IMR-90 (cell line): ENCODE measurements at regions not wholly inside any gene's neighbourhood (a gene's known extent, or its start where the extent isn't known, plus 50 kb on each side); places are given as distances from the start of the nearest gene placed in this dataset.

Experiments
- ATAC-seq: fragments of 200-7000 bp; cut with Tn5 transposase; 2 replicates; pipeline ENCODE4 v1.9.1; 2020; ENCODE audit warnings: low read depth, mild to moderate bottlenecking, moderate library complexity
- BruUV-seq: library from RNA; stranded (reverse); fragments of 400-500 nt; replicated peaks from 2 replicates; lab custom pipeline; 2021; lab: Mats Ljungman, UMichigan
- CTCF ChIA-PET: fragments of 300-600 bp; formaldehyde crosslinking; extraction: SDS; loops from one replicate; lab custom pipeline; 2021; ENCODE audit warnings: antibody characterized with exemption; lab: Yijun Ruan, JAX
- POLR2A ChIA-PET: fragments of 300-600 bp; sonication (Branson Sonifier 250); formaldehyde crosslinking; loops from one replicate; lab custom pipeline; 2022; ENCODE audit warnings: antibody characterized with exemption; ENCODE audit not compliant: unreplicated experiment; lab: Charles Lee
- DNase-seq: peaks from one replicate; pipeline ENCODE4 v3.0.0; 2013
- H2AFZ ChIP-seq: replicated peaks from 2 replicates; pipeline ENCODE3; 2013; ENCODE audit warnings: low read length, mild to moderate bottlenecking; ENCODE audit not compliant: poor library complexity
- H2AK5ac ChIP-seq: 2 replicates; pipeline ENCODE4 v1.6.1; 2013; ENCODE audit warnings: low read depth, low read length, inconsistent platforms
- H2AK9ac ChIP-seq: replicated peaks from 2 replicates; pipeline ENCODE3; 2013; ENCODE audit warnings: mild to moderate bottlenecking, low read depth, low read length, moderate library complexity; ENCODE audit not compliant: poor library complexity
- H2BK120ac ChIP-seq: 2 replicates; pipeline ENCODE4 v1.6.1; 2013; ENCODE audit warnings: low read depth, low read length, inconsistent platforms
- H2BK15ac ChIP-seq: 3 replicates; pipeline ENCODE4 v1.6.1; 2013; ENCODE audit warnings: low read depth, low read length, inconsistent platforms
- H2BK20ac ChIP-seq: 2 replicates; pipeline ENCODE4 v1.6.1; 2013; ENCODE audit warnings: low read depth, mild to moderate bottlenecking, inconsistent platforms, low read length, moderate library complexity
- H2BK5ac ChIP-seq: 2 replicates; pipeline ENCODE4 v1.6.1; 2013; ENCODE audit warnings: mild to moderate bottlenecking, low read depth, low read length, inconsistent platforms; ENCODE audit not compliant: poor library complexity, severe bottlenecking
- H3K14ac ChIP-seq: replicated peaks from 2 replicates; pipeline ENCODE4 v1.6.1; 2013; ENCODE audit warnings: low read depth, low read length, inconsistent platforms
- H3K18ac ChIP-seq: 2 replicates; pipeline ENCODE4 v1.6.1; 2013; ENCODE audit warnings: low read depth, low read length, control low read depth
- H3K23ac ChIP-seq: 2 replicates; pipeline ENCODE4 v1.6.1; 2013; ENCODE audit warnings: low read depth, low read length, inconsistent platforms
- H3K27ac ChIP-seq: 2 replicates; pipeline ENCODE4 v1.5.1; 2013; ENCODE audit warnings: mild to moderate bottlenecking, control low read depth, low read length; ENCODE audit not compliant: insufficient read depth
- H3K27me3 ChIP-seq: 2 replicates; pipeline ENCODE4 v1.6.1; 2013; ENCODE audit warnings: low read length; ENCODE audit not compliant: control insufficient read depth, insufficient read depth
- H3K36me3 ChIP-seq: 2 replicates; pipeline ENCODE4 v1.6.1; 2013; ENCODE audit warnings: low read length, mixed read lengths; ENCODE audit not compliant: control insufficient read depth, insufficient read depth
- H3K4ac ChIP-seq: 2 replicates; pipeline ENCODE4 v1.6.1; 2013; ENCODE audit warnings: low read depth, low read length, inconsistent platforms
- H3K4me1 ChIP-seq: 2 replicates; pipeline ENCODE4 v1.6.1; 2013; ENCODE audit warnings: low read length, mixed read lengths; ENCODE audit not compliant: control insufficient read depth, insufficient read depth
- H3K4me2 ChIP-seq: 2 replicates; pipeline ENCODE4 v1.6.1; 2013; ENCODE audit warnings: low read depth, mild to moderate bottlenecking, control low read depth, low read length, moderate library complexity
- H3K4me3 ChIP-seq: 2 replicates; pipeline ENCODE4 v1.5.1; 2013; ENCODE audit warnings: low read depth, mild to moderate bottlenecking, control low read depth, low read length, moderate library complexity; ENCODE audit not compliant: insufficient read depth
- H3K56ac ChIP-seq: 2 replicates; pipeline ENCODE4 v1.6.1; 2013; ENCODE audit warnings: low read length, inconsistent platforms; ENCODE audit not compliant: insufficient read depth; ENCODE audit errors: extremely low read depth
- H3K79me1 ChIP-seq, 2 experiments: 2 replicates each; pipeline ENCODE4 v1.6.1; 2013; ENCODE audit warnings: low read length in 2 of 2, inconsistent platforms in 1 of 2, low read depth in 1 of 2
- H3K9ac ChIP-seq: 2 replicates; pipeline ENCODE4 v1.6.1; 2013; ENCODE audit warnings: low read depth, low read length, control low read depth
- H3K9me1 ChIP-seq: 2 replicates; pipeline ENCODE4 v1.6.1; 2013; ENCODE audit warnings: low read length, inconsistent platforms; ENCODE audit not compliant: insufficient read depth
- H3K9me3 ChIP-seq: 2 replicates; pipeline ENCODE4 v1.6.1; 2013; ENCODE audit warnings: low read length; ENCODE audit not compliant: control insufficient read depth, insufficient read depth
- H4K20me1 ChIP-seq: 2 replicates; pipeline ENCODE4 v1.6.1; 2013; ENCODE audit warnings: low read length, inconsistent platforms; ENCODE audit not compliant: insufficient read depth
- H4K5ac ChIP-seq: 2 replicates; pipeline ENCODE4 v1.6.1; 2013; ENCODE audit warnings: mild to moderate bottlenecking, low read depth, low read length, control low read depth
- H4K8ac ChIP-seq, 2 experiments: 2 replicates each; pipeline ENCODE4 v1.6.1; 2013; ENCODE audit warnings: low read depth in 2 of 2, low read length in 2 of 2, control low read depth in 1 of 2, inconsistent platforms in 1 of 2
- H4K91ac ChIP-seq: 2 replicates; pipeline ENCODE4 v1.6.1; 2013; ENCODE audit warnings: low read depth, low read length, inconsistent platforms; ENCODE audit not compliant: insufficient read depth
- CEBPB ChIP-seq: IDR thresholded peaks from 2 replicates; pipeline ENCODE4 v1.6.1; 2012; ENCODE audit warnings: low read depth, low read length, improper control_type of control experiment
- CHD1 ChIP-seq: IDR thresholded peaks from 2 replicates; pipeline ENCODE4 v1.6.1; 2012; ENCODE audit warnings: low read depth, low read length, improper control_type of control experiment
- FOS ChIP-seq: fragments of 150-350 bp; IDR thresholded peaks from 2 replicates; pipeline ENCODE4 v1.6.1; 2016; ENCODE audit warnings: low read depth, low read length
- MAZ ChIP-seq: IDR thresholded peaks from 2 replicates; pipeline ENCODE4 v1.6.1; 2012; ENCODE audit warnings: low read depth, mild to moderate bottlenecking, low read length, improper control_type of control experiment, moderate library complexity, borderline replicate concordance
- MXI1 ChIP-seq: IDR thresholded peaks from 2 replicates; pipeline ENCODE4 v1.6.1; 2012; ENCODE audit warnings: low read depth, mild to moderate bottlenecking, low read length, moderate library complexity, borderline replicate concordance
- NFE2L2 ChIP-seq: fragments of 150-350 bp; IDR thresholded peaks from 2 replicates; pipeline ENCODE4 v1.6.1; 2016; ENCODE audit warnings: low read depth, mild to moderate bottlenecking, low read length
- POLR2A ChIP-seq: IDR thresholded peaks from 2 replicates; pipeline ENCODE4 v1.6.1; 2012; ENCODE audit warnings: mild to moderate bottlenecking, low read depth, low read length
- RAD21 ChIP-seq: IDR thresholded peaks from 2 replicates; pipeline ENCODE4 v1.6.1; 2012; ENCODE audit warnings: low read length, improper control_type of control experiment
- RCOR1 ChIP-seq: IDR thresholded peaks from 2 replicates; pipeline ENCODE4 v1.6.1; 2012; ENCODE audit warnings: mild to moderate bottlenecking, low read length, improper control_type of control experiment; ENCODE audit not compliant: insufficient replicate concordance
- RFX5 ChIP-seq: IDR thresholded peaks from 2 replicates; pipeline ENCODE4 v1.8.0; 2012; ENCODE audit warnings: low read depth, mild to moderate bottlenecking, low read length, moderate library complexity
- SMC3 ChIP-seq: fragments of 150-350 bp; IDR thresholded peaks from 2 replicates; pipeline ENCODE4 v1.6.1; 2016; ENCODE audit warnings: low read depth, mild to moderate bottlenecking, antibody characterized with exemption, low read length, moderate library complexity
- WGBS, 2 experiments: methylation state at CpG; one replicate each; pipeline versions ENCODE4 v1.1.5 to v1.1.7; 2013; ENCODE audit warnings: missing lambda C conversion rate in 2 of 2; ENCODE audit not compliant: insufficient read length in 1 of 2; ENCODE audit errors: extremely low coverage in 2 of 2; 5-methylcytosine and 5-hydroxymethylcytosine counted together
- dilution Hi-C: fragments of 300-500 bp; cut with HindIII; formaldehyde crosslinking; loops from one replicate; pipeline ENCODE4 v1.14.3; 2018; ENCODE audit warnings: low sequenced_read_pairs; ENCODE audit not compliant: unreplicated experiment
- in situ Hi-C: fragments of 300-500 bp; cut with MboI; formaldehyde crosslinking; loops from 3 replicates; pipeline ENCODE4 v1.14.3; 2019; ENCODE audit warnings: low sequenced_read_pairs, inconsistent platforms, mixed read lengths
- intact Hi-C: fragments of 100-400 bp; cut with micrococcal nuclease; formaldehyde crosslinking; loops from 2 replicates; pipeline ENCODE4 v1.10.0; 2022
- TF ChIP-seq, protein P1 (sequence below): fragments of 150-350 bp; IDR thresholded peaks from 2 replicates; pipeline ENCODE4 v1.6.1; 2017; ENCODE audit warnings: mild to moderate bottlenecking, antibody characterized with exemption, low read length, low read depth
- TF ChIP-seq, protein P2 (sequence below): conservative IDR thresholded peaks from 2 replicates; pipeline ENCODE4 v1.5.1; 2012; ENCODE audit warnings: mild to moderate bottlenecking, low read depth, low read length, improper control_type of control experiment

DNA sequence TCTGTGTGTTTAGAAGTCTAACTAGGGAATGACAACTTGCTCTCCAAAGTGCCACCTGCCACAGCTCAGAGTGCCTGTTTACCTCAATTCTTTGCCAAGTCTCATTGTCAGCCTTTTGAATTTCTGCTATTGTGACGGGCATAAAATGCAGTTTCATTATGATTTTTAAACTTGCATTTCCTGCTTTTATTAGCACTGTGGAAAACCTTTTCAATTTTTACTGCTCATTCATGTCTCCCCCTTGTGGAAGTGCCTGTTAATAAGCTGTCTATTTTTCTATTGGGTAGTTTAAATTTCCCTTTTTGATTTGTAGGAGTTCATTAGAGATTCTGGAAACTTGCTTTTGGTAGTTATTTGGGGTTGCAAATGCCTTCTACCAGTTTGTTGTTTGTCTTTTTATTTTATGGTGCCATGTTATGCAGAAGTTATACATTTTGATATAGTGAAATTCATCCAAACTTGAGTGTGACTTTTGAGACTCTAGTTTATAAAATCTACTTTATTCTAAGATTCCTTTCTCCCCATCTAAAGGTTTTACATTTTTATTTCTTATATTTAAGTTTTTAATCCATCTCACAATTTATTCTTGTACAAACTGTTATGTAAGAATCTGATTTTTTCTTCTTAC lies 53.9 kb upstream of the FRMD4B start:
- Histone ChIP-seq H2AFZ (no peak overlapping the region), H2BK5ac (no peak overlapping the region), H3K18ac (no peak overlapping the region), H3K27ac (no peak overlapping the region), H3K4me1 (peaks cover 4% of the 10 kb centered on the region; the same call in 1 of the 2 replicates), H4K91ac (no peak overlapping the region), H4K8ac (no peak overlapping the region), H4K20me1 (no peaks in the 10 kb centered on the region), H3K4me3 (no peak overlapping the region), H3K9ac (no peak overlapping the region), H2BK15ac (no peak overlapping the region), H3K79me1 (no peaks in the 10 kb centered on the region), H3K14ac (no peak overlapping the region), H2AK5ac (no peak overlapping the region), H3K27me3 (no peaks in the 10 kb centered on the region), H3K9me3 (no peaks in the 10 kb centered on the region), H2BK120ac (no peak overlapping the region), H3K9me1 (no peaks in the 10 kb centered on the region), H2AK9ac (no peak overlapping the region), H3K56ac (no peak overlapping the region), H3K4me2 (no peak overlapping the region), H3K23ac (no peak overlapping the region), H4K5ac (no peak overlapping the region), H2BK20ac (no peak overlapping the region), H3K36me3 (no peaks in the 10 kb centered on the region), H3K4ac (no peak overlapping the region)
- ChIA-PET POLR2A (interaction anchor here (0.6 kb wide), 1 partner anchor 283 kb away, joined by 28 read pairs; no protein-coding TSS in a partner anchor), CTCF (interaction anchor here (0.6 to 1.0 kb wide), 4 partner anchors 9 to 29 kb away, joined by 3 to 8 read pairs (median 4); no protein-coding TSS in a partner anchor)
- no TSS peak for BruUV-seq
- intact Hi-C loops (loop anchor here (5.0 to 10.0 kb wide), 2 partner anchors 353 to 515 kb away; no protein-coding TSS in a partner anchor), dilution Hi-C loops (no loop called here), in situ Hi-C loops (loop anchor here (10.0 kb wide), 2 partner anchors 275 to 515 kb away; no protein-coding TSS in a partner anchor)
- DNase-seq (peak; percentile 30), ATAC-seq (peak; percentile 68)
- no CpG with 5 or more reads among the region's 1 CpG for WGBS, 2 experiments
- TF ChIP-seq RFX5, result no peak
- TF ChIP-seq MXI1, result no peak
- peak; percentile 37 for TF ChIP-seq SMC3
- no peak for TF ChIP-seq MAZ
- TF ChIP-seq, protein P1, sequence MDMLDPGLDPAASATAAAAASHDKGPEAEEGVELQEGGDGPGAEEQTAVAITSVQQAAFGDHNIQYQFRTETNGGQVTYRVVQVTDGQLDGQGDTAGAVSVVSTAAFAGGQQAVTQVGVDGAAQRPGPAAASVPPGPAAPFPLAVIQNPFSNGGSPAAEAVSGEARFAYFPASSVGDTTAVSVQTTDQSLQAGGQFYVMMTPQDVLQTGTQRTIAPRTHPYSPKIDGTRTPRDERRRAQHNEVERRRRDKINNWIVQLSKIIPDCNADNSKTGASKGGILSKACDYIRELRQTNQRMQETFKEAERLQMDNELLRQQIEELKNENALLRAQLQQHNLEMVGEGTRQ, result no peak
- no peak for TF ChIP-seq POLR2A
- TF ChIP-seq RCOR1, result no peak
- no peak for TF ChIP-seq CHD1
- peak; percentile 35; the same call in 1 of the 2 replicates for TF ChIP-seq RAD21
- no peak for TF ChIP-seq CEBPB
- TF ChIP-seq FOS, result no peak
- no peak for TF ChIP-seq NFE2L2
- TF ChIP-seq, protein P2, sequence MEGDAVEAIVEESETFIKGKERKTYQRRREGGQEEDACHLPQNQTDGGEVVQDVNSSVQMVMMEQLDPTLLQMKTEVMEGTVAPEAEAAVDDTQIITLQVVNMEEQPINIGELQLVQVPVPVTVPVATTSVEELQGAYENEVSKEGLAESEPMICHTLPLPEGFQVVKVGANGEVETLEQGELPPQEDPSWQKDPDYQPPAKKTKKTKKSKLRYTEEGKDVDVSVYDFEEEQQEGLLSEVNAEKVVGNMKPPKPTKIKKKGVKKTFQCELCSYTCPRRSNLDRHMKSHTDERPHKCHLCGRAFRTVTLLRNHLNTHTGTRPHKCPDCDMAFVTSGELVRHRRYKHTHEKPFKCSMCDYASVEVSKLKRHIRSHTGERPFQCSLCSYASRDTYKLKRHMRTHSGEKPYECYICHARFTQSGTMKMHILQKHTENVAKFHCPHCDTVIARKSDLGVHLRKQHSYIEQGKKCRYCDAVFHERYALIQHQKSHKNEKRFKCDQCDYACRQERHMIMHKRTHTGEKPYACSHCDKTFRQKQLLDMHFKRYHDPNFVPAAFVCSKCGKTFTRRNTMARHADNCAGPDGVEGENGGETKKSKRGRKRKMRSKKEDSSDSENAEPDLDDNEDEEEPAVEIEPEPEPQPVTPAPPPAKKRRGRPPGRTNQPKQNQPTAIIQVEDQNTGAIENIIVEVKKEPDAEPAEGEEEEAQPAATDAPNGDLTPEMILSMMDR, result peak; percentile 60
